HepG2 (cell line): ENCODE measurements at regions not wholly inside any gene's neighbourhood (a gene's known extent, or its start where the extent isn't known, plus 50 kb on each side); places are given as distances from the start of the nearest gene placed in this dataset.

Experiments
- ETV6 ChIP-seq: sonication (generic); formaldehyde crosslinking; conservative IDR thresholded peaks from 2 replicates; pipeline ENCODE4 v1.4.0; 2020; ENCODE audit warnings: missing genetic modification reagents
- FOXP1 ChIP-seq, 2 experiments: fragments of 450-650 bp in 1 of 2; IDR thresholded peaks; 2 replicates each; pipeline ENCODE4 v1.6.1; 2017 to 2018; ENCODE audit warnings: antibody characterized with exemption in 1 of 2
- GPBP1L1 ChIP-seq: sonication (generic); formaldehyde crosslinking; IDR thresholded peaks from 2 replicates; pipeline ENCODE4 v1.5.0; 2020; ENCODE audit warnings: mild to moderate bottlenecking, missing genetic modification reagents
- HNF4A ChIP-seq: sonication (generic); formaldehyde crosslinking; IDR thresholded peaks from 2 replicates; pipeline ENCODE4 v1.4.0; 2020; ENCODE audit warnings: missing genetic modification reagents
- KAT2B ChIP-seq: fragments of 150-350 bp; IDR thresholded peaks from 2 replicates; pipeline ENCODE4 v1.6.1; 2014; ENCODE audit warnings: low read depth, low read length, borderline replicate concordance
- WIZ ChIP-seq: sonication (generic); formaldehyde crosslinking; IDR thresholded peaks from 2 replicates; pipeline ENCODE4 v1.5.1; 2020; ENCODE audit warnings: mild to moderate bottlenecking, missing genetic modification reagents
- ZNF142 ChIP-seq: sonication (generic); formaldehyde crosslinking; IDR thresholded peaks from 2 replicates; pipeline ENCODE4 v1.4.0; 2020; ENCODE audit warnings: missing genetic modification reagents
- ZNF484 ChIP-seq: sonication (generic); formaldehyde crosslinking; IDR thresholded peaks from 2 replicates; pipeline ENCODE4 v1.5.1; 2020; ENCODE audit warnings: mild to moderate bottlenecking, low read depth, missing genetic modification reagents, borderline replicate concordance
- ZNF768 ChIP-seq: sonication (generic); formaldehyde crosslinking; IDR thresholded peaks from 2 replicates; pipeline ENCODE4 v1.4.0; 2020; ENCODE audit warnings: missing genetic modification reagents
- ZSCAN31 ChIP-seq: sonication (generic); formaldehyde crosslinking; IDR thresholded peaks from 2 replicates; pipeline ENCODE4 v1.5.0; 2020; ENCODE audit warnings: low read depth, mild to moderate bottlenecking, missing genetic modification reagents
- TF ChIP-seq, protein P1 (sequence below): sonication (generic); formaldehyde crosslinking; IDR thresholded peaks from 2 replicates; pipeline ENCODE4 v1.4.0; 2020; ENCODE audit warnings: missing genetic modification reagents, borderline replicate concordance
- TF ChIP-seq, protein P2 (sequence below): sonication (generic); formaldehyde crosslinking; IDR thresholded peaks from 2 replicates; pipeline ENCODE4 v1.4.0; 2020; ENCODE audit warnings: missing genetic modification reagents
- TF ChIP-seq, protein P3 (sequence below): IDR thresholded peaks from 2 replicates; pipeline ENCODE4 v1.6.1; 2018; ENCODE audit warnings: missing genetic modification reagents, mild to moderate bottlenecking, missing compliant biosample characterization

DNA sequence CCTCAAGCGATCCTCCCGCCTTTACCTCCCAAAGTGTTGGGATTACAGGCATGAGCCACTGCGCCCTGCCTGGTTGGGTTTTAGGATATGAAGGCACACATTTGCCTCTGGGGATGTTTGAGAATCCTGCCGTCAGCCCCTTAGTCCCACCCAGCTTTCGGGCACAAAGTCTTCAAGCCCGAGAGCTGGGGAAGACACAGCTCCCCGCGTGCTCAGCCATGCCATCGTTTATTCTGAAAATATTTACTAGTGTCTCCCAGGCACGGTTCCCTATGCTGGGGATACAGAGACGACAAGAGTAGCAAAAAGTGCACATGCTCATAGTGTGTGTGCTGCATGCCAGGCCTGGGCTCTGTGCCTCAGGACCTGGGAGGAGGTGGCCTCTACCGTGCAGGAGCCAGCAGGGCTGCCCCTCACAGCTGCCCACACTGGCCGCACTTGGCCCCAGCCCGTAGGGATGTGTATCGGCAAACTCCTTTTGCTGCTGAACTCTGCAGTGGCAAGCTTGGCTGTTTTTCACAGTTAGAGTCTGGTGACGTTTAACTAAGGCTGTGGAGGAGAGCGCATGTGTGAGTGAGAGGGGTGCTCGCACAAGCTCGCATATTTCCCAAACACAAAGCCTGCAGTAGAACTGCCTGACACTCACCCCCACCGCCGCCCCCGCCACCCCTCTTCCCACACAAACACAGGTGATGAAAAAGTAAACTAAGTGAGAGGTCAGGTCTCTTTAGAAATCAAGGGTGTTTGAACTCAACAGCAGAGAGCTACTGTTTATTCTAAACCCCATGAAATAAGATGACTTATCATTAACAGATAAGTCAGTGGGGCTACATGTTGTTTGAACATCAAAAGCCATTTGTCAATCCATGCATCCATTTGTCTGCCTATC lies 266.4 kb downstream of the MRTFB start (continued):
- peak; percentile 31; the same call in 1 of the 2 replicates for TF ChIP-seq HNF4A (CRISPR knock-in tag)
- TF ChIP-seq, protein P1, sequence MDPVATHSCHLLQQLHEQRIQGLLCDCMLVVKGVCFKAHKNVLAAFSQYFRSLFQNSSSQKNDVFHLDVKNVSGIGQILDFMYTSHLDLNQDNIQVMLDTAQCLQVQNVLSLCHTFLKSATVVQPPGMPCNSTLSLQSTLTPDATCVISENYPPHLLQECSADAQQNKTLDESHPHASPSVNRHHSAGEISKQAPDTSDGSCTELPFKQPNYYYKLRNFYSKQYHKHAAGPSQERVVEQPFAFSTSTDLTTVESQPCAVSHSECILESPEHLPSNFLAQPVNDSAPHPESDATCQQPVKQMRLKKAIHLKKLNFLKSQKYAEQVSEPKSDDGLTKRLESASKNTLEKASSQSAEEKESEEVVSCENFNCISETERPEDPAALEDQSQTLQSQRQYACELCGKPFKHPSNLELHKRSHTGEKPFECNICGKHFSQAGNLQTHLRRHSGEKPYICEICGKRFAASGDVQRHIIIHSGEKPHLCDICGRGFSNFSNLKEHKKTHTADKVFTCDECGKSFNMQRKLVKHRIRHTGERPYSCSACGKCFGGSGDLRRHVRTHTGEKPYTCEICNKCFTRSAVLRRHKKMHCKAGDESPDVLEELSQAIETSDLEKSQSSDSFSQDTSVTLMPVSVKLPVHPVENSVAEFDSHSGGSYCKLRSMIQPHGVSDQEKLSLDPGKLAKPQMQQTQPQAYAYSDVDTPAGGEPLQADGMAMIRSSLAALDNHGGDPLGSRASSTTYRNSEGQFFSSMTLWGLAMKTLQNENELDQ (CRISPR knock-in tag): no peak
- no peak for TF ChIP-seq GPBP1L1 (CRISPR knock-in tag)
- no peak for TF ChIP-seq ETV6 (CRISPR knock-in tag)
- no peak for TF ChIP-seq ZSCAN31 (CRISPR knock-in tag)
- peak; percentile 78 for TF ChIP-seq WIZ (CRISPR knock-in tag)
- TF ChIP-seq ZNF142 (CRISPR knock-in tag): 0 out of 2 replicates have a peak, but pooled peaks have one; percentile 43
- TF ChIP-seq, protein P2, sequence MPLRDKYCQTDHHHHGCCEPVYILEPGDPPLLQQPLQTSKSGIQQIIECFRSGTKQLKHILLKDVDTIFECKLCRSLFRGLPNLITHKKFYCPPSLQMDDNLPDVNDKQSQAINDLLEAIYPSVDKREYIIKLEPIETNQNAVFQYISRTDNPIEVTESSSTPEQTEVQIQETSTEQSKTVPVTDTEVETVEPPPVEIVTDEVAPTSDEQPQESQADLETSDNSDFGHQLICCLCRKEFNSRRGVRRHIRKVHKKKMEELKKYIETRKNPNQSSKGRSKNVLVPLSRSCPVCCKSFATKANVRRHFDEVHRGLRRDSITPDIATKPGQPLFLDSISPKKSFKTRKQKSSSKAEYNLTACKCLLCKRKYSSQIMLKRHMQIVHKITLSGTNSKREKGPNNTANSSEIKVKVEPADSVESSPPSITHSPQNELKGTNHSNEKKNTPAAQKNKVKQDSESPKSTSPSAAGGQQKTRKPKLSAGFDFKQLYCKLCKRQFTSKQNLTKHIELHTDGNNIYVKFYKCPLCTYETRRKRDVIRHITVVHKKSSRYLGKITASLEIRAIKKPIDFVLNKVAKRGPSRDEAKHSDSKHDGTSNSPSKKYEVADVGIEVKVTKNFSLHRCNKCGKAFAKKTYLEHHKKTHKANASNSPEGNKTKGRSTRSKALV (CRISPR knock-in tag): peak; percentile 84
- no peak for TF ChIP-seq KAT2B
- TF ChIP-seq ZNF768 (CRISPR knock-in tag): peak; percentile 86
- TF ChIP-seq FOXP1 (IDR thresholded peaks at IDR 0.05): no peak
- TF ChIP-seq FOXP1 (CRISPR knock-in tag; IDR thresholded peaks at IDR 0.05): peak; percentile 52
- no peak for TF ChIP-seq ZNF484
- TF ChIP-seq, protein P3, sequence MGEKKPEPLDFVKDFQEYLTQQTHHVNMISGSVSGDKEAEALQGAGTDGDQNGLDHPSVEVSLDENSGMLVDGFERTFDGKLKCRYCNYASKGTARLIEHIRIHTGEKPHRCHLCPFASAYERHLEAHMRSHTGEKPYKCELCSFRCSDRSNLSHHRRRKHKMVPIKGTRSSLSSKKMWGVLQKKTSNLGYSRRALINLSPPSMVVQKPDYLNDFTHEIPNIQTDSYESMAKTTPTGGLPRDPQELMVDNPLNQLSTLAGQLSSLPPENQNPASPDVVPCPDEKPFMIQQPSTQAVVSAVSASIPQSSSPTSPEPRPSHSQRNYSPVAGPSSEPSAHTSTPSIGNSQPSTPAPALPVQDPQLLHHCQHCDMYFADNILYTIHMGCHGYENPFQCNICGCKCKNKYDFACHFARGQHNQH: peak; percentile 90
